ENCODE measurements at regions not wholly inside any gene's neighbourhood (a gene's known extent, or its start where the extent isn't known, plus 50 kb on each side); places are given as distances from the start of the nearest gene placed in this dataset.

DNA sequence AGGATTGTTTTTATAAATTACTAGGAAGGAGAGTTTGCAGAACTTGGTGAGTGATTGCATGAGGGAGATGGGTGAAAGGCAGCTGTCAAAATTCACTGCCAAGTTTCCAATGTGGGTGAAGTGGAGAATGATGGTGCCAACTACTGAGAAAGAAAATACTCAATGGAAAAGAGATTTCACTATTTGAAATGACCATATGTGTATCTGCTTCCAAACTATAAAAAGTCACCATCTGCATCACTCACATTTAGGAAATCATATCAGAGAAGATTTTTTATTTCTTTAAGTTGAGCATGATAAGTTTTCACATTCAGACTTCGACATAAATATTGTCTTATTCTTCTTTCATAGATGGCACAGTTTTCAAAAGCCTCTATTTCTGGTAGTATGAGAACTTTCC lies 570.0 kb upstream of the DSEL start:
- no peak for ATAC-seq

DNA sequence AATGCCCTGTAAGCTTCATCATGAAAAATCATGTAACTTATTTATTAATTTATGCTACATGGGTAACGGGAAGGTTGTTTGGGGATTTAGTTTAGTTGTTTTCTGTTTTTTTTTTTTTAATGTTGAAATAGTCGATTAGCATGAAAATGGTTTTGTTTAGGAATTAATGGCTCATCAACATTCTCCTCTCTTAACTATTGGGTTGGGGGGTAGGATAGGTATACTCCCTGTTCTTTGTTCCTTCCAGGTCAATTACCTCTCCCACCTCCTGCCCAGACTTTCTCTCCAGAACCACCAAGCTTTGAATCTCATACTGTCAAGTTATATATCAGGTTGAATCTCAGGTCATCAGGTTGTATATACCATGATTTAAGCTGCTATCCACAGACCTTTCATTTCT lies 568.7 kb upstream of the DSEL start:
- no peak for ATAC-seq

DNA sequence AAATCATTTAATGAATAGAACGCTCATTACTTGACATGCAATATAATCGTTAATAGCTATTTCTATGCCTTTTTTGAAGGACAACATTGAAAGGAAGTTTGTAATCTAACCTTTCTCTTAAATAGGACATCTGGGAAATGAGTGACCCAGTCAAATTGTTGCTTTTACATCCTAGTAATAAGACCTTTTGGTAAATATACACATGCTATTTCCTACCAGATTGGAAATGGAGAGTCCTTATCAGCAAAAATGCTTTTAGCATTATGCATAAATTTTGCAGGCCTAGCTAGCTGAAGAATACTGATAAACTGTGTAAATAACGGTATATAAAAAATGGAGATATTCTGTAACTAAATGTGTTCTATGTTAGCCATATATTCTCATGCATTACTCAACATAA lies 567.3 kb upstream of the DSEL start:
- ATAC-seq: no peak

DNA sequence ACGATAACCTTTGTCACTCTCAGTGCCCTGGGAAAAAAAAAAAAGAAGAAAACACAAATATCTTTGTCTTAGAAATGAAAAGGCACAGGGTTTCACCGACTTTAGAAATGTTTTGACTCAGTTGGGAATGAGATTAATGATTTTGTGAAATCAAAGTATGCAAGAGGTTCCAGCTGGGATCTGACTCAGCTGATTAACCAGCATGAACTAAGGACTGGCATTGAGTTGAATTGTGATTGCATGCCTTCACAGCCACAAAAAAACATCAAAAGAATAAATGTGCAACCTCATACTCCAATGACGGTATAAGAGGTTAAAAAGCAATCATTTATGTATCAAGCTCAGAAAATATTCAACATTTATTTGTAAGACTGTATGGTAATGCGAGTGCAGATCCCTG lies 566.6 kb upstream of the DSEL start:
- no peak for ATAC-seq

DNA sequence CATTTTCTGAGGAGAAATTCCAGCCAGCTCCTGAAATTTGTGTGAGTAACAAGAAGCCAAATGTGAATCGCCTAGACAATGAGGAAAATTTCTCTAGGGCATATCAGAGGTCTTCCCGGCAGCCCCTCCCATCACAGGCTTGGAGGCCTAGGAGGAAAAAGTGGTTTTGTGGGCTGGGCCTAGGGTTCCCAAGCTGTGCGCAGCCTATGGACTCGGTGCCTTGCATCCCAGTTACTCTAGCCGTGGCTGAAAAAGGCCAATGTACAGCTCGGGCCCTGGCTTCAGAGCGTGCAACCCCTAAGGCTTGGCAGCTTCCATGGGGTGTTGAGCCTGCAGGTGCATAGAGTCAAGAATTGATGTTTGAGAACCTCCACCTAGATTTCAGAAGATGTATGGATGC lies 556.2 kb upstream of the DSEL start:
- ATAC-seq: no peak

DNA sequence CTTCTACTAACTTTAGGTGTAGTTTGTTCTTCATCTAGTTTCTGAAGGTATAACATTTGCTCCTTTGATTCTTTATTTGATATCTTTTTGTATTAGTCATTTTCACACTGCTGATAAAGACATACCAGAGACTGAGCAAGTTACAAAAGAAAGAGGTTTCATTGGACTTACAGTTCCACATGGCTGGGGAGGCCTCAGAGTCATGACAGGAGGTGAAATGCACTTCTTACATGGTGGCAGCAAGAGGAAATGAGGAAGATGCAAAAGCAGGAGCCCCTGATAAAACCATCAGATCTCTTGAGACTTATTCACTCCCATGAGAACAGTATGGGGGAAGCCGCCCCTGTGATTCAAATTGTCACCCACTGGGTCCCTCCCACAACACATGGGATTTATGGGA lies 544.4 kb upstream of the DSEL start:
- no peak for ATAC-seq

DNA sequence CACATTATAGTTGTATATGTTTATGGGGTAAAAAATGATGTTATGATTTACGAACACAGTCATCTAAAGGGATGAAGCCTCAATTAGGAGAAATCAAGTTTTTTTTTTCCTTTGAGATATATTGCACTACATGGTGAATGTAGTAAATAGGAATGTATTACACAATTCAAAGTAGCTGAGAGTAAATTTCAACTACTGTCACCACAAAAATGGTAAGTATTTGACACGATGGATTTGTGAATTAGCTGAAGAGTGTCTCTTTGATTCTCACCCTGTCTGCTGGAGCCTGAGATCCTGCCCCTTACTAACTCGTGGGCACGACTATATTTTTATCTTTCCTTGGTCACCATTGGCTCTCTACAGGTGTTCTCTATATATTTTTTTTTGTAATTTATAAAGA lies 540.4 kb upstream of the DSEL start:
- ATAC-seq: no peak

DNA sequence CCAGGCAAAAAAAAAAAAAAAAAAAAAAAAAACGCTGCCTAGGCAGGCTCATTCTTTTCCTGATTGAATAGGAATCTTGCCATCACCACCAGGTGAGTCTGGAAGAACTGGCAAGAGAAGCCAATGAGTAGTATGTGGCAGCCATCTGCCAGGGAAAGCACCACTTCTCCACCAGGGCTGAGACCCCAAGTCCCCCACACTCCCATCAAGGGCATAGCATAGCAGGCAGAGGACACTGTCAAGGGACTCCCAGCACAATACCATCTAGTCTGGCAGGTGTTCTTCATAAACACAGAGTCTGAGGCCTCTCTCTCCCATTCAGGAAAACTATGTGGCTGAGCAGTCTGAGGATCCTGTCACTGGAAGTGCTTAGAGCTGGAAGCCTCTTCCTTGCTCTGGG lies 538.1 kb upstream of the DSEL start:
- no peak for ATAC-seq

DNA sequence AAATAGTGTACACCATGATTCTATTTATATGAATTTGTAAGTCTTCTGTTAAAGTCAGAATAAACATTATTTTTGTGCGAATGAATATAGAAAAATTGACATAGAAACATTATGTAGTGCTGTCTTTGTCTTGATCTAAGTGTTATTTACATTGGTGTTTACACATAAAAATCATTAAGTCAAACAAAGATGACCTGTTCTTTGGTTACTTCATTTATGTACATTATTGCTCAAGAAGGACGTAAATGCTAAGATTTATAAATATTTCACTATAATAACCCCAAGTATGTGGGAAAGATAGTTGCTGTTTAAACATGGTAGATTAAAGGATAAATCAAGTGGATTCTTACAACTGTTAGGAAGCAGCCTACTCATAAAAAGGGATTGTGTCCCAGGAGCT lies 536.8 kb upstream of the DSEL start:
- no peak for ATAC-seq

DNA sequence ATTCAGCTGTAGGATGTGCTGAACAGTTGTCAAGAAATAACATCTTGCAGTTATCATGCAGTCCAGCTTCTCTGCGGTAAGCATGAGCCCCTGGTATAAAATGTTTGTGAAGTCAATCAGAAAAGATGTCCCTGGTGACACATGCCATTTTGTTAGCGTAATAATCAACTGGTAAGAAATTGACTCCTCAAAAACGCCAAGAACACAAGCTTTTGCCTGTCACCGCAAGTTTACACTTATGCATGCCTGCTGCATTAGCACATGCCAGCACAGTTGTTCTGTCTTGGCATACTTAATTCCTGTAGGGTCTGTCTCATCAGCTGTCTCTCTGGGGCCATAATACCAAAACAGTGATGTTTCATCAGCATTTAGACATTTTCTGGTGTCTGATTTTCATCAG lies 524.8 kb upstream of the DSEL start:
- ATAC-seq: no peak

DNA sequence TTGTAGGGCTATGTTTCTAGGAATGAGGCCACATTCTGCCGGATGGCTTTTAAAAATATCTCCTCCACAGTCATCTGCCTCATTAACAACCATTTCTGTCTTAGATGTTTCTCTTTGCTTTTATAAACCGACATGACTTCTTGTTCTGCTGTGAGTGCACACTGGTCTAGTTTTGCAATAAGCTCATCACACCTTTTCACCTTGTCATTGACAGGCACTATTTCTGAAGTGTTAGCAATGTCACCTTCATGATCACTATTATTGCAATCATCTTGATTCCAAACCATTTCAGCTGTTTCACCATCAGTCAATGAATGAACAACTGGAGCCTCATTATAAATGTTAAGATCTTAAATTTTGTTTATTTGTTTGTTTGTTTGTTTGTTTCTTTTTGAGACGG lies 523.7 kb upstream of the DSEL start:
- no peak for ATAC-seq

DNA sequence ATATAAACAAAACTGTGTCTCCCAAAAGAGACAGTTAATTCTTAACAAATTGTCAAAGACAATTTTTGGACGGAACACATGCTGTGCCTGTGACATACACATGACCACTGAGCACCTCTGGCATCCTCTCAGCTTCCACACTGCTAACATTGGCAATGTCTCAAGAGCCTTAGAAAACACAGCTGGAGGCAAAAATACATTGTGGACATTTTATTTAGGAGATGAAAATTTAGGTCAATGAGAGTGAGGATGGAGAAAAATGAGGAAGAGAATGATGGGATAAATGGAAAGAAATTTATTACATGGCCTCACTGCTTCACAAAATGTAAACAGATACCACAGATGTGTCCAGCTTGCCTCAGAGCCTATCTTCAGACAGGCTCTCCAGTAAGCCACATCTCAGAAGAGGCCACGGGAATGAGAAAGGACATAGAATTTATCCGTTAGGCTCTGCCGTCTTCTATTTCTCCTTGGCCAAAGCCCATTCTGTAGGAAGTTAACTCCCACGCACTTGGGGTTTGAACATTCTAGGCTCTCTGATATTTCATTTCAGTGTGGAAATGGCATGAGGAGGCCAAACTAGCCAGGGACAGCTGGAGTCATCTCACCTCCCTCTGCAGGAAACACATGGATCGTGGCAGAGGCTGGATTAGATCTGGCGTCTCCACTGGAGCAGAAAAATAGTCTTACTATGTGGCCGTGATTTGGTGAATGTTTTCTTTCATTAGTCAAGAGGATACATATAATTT lies 519.4 kb upstream of the DSEL start:
- ATAC-seq: no peak

DNA sequence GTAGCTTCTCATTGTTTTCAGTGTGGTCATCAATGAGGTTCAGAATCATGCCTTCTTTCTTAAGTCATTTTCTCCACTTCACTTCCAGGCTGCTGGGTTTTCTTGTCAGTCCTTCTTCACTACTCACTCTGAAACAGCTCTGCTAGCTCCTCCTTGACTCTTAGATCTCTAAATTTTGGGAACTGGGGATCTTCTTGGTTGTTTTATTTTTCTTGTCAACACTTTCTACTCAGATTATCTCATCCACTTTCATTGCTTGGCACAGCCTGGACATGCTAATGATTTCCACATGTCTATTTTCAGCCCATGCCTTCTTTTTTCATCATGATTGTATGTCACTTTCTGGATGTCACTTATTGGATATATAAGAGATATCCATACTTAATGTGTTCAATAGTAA lies 517.8 kb upstream of the DSEL start:
- ATAC-seq: no peak

DNA sequence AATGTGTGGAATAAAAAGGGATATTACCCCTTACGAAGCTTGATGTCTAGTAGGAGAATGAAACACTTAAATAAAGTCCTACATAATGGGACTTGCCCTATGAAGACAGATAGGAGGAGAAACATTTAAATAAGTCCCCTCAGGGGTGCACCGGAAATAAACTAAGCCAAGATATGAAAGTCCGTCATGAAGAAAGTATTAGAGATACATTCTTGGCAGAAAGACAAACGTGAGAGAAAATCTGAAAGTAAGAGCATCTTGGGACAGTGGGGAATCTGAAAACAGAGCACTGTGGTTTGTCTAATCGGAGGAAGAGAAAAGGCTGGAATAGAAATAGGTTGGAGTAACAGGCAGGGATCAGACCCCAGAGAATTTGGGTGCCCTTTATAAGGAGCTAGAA lies 516.9 kb upstream of the DSEL start:
- no peak for ATAC-seq

DNA sequence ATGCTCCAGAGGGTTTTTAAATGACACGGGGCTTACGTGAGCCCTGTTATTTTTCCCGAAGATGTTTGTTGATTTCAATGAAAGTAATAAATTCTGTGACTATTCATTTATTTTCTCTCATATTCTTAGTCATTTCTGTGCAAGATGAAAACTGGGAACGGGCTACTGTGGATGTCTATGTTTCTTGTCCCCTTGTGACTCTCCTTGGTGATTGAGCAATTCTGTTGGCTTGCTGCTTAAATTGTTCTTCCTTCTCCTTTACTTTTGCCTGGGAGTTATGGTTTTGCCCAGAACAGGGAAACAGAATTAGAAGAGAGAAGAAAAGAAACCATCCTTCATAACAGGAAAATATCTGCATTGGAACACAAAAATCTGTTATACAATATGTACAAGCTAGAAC lies 508.2 kb upstream of the DSEL start:
- no peak for ATAC-seq

DNA sequence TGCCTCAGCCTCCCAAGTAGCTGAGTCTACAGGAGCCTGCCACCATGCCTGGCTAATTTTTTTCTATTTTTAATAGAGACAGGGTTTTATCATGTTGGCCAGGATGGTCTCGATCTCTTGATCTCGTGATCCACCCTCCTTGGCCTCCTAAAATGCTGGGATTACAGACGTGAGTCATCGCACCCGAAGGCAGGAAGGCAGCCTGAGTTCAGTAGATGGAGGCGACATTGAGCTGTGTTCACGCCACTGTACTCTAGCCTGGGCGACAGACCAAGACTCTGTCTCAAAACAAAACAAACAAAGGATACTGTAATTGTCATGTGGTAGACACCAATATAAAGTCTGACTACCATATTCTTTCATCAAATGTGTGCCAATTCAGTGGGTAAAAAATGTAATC lies 500.9 kb upstream of the DSEL start:
- no peak for ATAC-seq

DNA sequence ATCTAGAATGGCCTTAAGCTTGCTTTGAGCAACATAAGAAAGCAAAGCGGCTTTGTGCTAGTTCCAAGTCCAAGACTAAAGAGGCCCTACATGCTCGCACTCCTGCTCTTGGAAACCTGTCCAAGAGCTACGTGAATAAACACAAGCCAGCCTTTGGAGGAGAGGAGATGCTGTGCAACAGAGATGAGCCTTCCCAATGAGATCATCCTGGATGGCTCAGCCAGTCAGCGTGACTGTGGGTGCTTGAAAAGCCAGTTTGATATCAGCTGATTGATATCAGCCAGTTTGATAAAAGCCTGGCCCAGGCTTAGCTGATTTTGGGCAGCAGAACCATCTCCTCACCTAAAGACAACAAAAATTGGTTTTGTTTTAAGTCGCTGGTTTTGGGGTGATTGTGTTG lies 481.0 kb upstream of the DSEL start:
- no peak for ATAC-seq

DNA sequence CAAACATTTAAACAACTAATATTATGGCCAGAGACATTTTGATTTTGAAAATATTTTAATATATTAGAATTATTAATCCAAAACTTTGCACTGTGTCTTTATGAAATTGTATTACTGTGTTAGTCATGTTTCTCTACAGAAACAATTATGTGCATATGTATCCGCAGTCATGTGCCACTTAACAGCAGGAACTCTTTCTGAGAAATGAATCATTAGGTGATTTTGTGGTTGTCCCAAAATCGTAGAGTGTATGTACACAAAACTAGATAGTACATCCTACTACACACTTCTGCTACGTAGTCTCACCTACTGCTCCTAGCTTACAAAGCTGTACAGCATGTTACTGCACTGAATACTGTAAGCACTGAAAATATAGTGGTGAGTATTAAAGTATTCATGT lies 479.2 kb upstream of the DSEL start:
- ATAC-seq: no peak

DNA sequence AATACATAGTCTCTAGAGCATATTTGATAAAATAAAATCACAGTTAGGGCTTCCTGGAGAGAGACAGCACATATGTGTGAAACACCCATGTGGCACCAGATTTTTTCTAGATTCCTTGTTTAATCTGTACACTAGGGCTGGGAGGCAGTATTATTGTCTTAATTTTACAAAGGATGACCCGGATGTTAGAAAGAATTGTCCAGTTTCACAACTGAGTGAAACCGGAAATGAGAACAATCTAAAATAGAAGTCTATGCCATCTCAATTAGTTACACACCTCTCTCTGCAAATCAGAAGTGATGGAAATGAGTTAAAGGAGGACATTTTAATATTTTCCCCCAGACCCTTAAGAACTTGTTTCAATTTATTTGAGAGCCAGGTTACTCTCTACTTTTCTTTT lies 463.7 kb upstream of the DSEL start:
- no peak for ATAC-seq

DNA sequence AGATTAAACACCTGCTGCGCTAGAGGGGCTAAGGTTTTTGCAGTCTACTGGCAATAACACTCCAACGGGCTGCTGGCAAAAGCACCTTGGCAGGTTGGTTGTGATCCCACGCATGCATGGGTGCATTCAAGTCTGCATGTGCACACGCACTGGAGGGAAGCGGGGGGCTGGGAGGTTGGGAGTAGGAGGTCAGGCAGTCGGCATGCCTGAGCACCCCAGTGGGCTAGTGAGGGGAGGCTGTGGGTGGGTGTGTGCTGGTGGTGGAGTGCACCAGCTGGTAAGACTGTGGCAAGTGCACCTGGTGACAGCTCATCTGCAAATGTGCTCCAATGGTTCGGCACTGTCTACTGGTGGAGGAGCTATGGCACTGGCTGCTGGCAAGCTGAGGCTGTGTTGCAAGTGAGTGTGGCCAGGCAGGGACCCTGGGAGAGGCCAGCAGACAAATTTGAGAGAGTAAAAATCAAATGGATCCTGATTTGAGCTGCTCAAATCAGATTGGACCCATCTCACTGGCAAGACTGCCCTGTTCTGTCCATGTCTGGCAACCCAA lies 460.6 kb upstream of the DSEL start:
- ATAC-seq: no peak

DNA sequence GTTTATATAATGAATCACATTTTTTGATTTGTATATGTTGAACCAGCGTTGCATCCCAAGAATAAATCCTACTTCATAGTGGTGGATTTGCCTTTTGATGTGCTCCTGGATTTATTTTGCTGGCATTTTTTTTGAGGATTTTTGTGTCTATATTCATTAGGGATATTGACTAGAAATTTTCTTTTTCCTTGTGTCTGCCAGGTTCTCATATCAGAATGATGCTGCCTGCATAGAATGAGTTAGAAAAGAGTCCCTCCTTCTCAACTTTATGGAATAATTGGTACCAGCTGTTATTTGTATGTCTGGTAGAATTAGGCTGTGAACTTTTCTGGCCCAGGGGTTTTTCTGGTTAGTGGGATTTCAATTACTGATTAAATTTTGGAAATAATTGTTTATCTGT lies 457.4 kb upstream of the DSEL start:
- ATAC-seq: no peak

DNA sequence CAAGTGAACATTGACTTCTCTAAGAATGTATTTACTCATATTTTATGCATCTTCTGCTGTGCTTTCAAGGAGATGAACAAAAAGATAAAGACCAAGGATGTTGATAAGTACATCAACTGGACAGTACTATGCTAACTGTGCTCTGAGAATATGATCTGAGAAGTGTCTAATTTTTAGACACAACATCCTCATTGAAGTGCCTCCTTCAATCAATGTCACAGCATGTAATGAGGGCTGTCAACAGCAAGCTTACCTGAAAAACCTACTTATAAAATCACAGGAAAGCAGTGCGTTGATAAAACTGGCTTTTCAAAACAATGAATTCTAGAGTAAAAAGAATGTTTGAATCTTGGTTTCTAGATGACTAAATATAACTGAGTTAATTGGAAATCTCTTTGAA lies 452.9 kb upstream of the DSEL start:
- ATAC-seq: no peak

DNA sequence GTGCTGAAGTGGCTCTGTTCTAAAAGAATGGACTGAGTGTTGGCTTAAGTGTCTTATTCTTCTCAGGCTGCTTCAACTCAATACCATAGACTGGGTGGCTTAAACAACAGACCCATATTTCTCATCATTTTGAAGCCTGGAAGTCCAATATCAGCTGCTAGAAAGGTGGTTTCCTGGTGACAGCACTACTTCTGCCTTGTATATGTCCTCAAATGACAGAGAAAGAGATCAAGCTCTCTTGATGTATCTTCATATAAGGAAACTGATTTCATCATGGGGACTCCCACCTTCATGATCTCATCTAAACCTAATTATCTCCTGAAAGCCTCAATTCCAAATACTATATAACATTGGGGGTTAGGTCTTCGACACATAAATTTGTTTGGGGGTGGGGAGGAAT lies 449.7 kb upstream of the DSEL start:
- ATAC-seq: no peak

DNA sequence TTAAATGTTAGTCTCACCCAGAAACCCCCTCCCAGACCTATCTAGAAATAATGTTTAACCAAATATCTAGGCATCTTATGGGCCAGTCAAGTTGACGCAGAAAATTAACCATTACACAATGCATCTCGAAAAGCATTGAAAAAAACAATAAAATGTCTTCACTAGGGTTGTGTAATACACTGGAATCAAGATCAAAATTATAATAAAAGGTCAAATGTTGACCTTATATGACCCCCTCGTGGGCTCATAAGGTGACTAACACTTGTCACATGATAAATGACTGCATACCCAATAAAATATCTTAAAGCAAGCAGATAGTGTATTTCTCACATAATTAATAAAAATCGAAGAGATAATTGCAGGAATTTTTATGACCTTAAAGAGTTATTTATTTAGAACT lies 447.9 kb upstream of the DSEL start:
- no peak for ATAC-seq

DNA sequence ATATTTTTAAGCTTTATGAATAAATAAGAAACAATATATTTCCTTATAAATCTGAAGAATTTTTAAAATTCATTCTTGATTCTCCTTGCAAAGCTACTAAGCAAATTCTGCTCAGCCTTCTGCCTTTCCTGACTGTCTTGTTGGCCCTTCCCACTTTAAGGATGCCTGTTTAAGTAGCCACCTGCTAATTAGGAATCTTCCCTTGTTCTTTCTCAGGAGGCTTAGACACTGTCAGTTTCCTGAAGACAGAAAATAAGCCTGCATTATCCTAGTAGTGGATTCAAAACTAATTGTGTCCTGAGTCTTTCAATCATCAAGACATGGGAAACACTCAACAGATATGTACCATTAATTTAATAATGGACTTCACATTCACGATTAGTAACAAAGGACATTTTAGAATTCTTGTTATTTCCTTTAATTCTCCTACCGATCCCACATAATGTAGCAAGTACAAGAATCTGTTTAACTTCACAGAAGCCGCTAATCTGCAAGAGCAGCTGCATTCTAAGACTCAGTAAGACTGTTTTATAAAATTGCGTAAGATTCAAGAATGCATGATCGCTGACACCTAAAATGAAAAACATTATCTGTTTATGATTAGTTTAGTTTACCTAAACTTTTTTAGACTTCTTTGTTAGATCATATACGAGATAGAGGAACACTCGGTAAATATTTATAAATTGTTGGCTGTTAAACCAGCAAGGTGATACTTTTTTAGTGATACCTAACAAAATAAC lies 445.4 kb upstream of the DSEL start:
- ATAC-seq: no peak
